ENCODE measurements at regions not wholly inside any gene's neighbourhood (a gene's known extent, or its start where the extent isn't known, plus 50 kb on each side); places are given as distances from the start of the nearest gene placed in this dataset.

DNA sequence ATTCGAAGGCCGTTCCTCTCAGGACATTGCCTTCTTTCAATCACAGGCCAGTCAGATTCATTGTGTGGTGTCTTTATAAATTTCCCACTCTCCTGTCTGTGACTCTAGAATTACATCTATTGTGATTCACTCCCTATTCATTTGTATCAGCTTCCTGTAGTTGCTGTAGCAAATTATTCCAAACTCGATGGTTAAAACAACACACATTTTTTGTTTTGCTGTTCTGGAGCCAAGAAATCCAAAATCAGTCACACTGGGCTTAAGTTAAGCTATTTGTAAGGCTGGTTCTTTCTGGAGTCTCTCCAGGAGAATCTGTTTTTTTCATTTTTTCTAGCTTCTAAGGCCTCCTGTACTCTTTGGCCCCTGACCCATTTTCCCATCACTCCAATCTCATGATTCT lies 1487.0 kb upstream of the SLC10A2 start:
- TF ChIP-seq, protein P1, sequence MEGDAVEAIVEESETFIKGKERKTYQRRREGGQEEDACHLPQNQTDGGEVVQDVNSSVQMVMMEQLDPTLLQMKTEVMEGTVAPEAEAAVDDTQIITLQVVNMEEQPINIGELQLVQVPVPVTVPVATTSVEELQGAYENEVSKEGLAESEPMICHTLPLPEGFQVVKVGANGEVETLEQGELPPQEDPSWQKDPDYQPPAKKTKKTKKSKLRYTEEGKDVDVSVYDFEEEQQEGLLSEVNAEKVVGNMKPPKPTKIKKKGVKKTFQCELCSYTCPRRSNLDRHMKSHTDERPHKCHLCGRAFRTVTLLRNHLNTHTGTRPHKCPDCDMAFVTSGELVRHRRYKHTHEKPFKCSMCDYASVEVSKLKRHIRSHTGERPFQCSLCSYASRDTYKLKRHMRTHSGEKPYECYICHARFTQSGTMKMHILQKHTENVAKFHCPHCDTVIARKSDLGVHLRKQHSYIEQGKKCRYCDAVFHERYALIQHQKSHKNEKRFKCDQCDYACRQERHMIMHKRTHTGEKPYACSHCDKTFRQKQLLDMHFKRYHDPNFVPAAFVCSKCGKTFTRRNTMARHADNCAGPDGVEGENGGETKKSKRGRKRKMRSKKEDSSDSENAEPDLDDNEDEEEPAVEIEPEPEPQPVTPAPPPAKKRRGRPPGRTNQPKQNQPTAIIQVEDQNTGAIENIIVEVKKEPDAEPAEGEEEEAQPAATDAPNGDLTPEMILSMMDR (IDR thresholded peaks at IDR 0.05): no peak
- TF ChIP-seq EP300 (IDR thresholded peaks at IDR 0.05): no peak
- no peak for TF ChIP-seq POLR2A (IDR thresholded peaks at IDR 0.05; ENCODE audit: low read depth)

Measured in esophagus muscularis mucosa (tissue), 4 donors.